NCI-H2227 (cell line): ENCODE measurements at regions not wholly inside any gene's neighbourhood (a gene's known extent, or its start where the extent isn't known, plus 50 kb on each side); places are given as distances from the start of the nearest gene placed in this dataset.
A peak's percentile ranks its signal among the peaks of the same experiment; 100 is the strongest.

Source experiments
- DNase-seq: peaks from one replicate; lab custom pipeline; 2025; ENCODE audit not compliant: unreplicated experiment; lab: John Stamatoyannopoulos, UW

DNA sequence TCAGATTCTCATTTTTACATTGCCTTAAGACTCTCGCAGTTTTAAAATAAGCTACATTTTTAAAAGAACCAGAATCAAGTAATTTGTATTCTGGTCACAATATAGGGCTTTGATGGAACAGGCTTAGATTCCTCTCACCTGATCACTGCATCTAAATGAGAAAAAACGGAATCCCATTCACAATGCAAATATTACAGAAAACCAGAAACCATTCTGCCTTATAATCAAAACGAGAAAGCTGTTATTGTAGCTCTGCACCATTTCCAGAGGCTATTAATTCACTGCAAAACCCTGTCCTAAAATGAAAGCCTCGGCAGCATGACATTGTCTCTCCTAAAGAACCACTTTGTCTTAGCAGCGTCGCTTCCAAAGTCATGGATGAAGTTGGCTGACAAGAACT, 116.1 kb upstream of the ZNF366 start:
- DNase-seq = no peak

DNA sequence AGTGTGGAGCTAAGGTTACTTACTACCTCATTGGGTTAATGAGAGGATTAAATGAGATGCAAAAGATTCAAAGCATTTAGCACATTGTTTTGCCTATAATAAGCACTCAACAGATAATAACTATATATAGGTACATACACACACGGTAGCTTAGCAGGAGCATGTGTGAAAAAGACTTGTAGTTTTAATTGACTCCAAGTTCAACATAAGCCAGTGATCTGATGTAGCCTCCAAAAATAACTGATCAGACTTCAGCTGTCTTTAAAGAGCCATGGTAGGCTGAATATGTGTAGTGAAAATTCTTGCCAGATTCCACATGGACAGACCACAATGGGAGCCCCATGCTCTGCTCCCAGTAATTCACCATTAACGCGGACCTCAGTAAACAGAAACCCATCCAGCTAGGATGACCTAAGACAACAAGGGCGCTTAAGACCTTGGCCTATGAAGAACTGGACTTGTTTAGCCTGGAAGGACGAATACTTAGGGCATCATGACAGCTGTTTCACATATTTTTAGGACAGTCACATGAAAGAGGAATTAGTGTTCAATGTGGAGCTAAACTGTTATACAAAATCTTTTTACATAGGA, 115.1 kb upstream of the ZNF366 start:
- no peak for DNase-seq

DNA sequence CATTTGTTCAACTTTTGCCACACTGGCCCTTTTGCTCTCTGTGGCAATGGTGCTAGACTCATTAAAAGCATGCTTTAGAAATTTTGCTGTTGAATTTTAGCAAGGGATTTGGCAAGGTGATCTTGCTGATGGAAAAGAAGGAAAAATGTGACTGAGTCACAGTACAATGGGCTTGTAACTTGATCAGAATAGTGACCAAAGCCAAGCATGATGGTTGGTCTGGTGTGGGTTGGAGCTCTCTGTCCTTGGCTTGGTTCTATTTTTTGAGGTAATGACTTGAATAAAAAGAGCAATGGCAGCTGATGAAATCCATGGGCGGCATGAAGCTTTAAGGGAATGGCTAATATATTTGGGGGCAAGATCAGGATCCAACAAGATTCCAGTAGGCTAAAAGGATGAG, 114.4 kb upstream of the ZNF366 start:
- no peak for DNase-seq

DNA sequence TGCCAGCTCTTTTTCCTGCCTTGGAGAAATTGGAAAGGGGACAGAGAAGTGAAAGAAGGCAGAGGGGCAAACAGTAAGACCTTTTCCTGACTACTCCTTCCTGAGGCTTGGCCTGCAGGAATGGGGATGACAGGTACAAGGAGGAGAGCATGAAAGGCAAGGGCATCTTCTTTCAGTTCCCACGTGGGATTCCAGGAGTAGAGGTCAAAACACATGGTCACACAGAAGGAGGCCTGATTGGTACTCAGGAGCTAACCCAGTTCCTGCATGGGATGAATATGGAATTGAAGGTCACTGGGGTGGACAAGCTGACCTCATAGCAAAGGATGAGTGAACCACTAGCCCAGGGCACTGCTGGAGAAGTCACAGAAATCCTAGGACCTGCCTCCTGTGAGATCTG, 112.5 kb upstream of the ZNF366 start:
- no peak for DNase-seq

DNA sequence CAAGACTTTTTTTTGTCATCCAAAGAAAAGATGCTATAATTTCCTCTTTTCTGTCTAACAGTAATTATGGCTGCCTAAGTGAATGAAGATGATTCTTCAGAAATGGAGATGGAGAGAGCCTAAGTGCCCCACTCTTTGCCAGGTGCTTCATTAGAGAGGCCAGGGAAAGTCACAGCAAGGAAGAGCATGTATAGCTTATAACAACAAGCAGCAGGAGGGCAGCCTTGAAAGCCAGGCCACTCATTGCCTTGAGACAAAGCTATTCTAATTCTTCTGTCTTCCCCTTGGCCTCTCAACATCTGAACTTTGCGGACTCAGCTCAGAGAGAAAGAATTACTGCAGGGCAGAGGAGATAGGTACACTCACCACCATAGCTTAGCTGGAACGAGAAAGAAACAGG, 112.0 kb upstream of the ZNF366 start:
- peak; percentile 20 for DNase-seq

DNA sequence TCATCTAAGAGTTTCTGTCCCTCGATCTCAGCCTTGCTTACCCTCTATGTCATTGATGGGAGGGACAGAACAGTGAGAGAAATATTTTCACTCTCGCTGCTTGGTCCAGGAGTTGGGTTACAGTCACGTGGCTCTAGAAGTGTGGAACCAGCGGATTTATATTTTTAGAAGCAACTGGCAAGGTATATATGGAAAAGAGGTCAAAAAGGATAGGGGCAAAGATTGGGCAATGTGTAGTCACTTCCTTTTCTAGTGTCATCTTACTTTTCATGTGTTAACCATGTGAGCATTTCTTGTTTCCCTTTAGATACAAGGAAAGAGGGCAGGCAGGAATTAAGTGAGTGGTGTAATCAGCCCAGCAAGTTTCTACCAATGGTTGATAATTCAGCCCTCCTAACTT, 111.5 kb upstream of the ZNF366 start:
- no peak for DNase-seq

DNA sequence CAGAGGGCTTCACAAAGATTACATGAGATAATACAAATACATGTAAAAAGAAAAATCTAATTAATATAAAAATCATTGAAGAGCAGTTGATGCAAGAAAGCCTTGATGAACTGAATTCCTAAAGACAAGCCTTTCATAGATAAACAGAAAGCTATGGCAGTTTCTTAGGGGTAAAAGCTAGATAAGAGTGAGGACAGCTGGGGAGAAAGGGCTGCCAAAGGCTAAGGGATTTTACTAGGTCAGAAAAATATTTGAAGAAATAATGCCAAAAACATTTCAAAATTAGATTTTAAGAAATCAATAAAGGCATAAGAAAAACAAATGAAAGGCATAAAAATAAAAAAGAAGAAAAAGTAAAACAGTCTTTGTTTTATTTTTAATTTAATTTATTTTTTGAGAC, 107.9 kb upstream of the ZNF366 start:
- no peak for DNase-seq

DNA sequence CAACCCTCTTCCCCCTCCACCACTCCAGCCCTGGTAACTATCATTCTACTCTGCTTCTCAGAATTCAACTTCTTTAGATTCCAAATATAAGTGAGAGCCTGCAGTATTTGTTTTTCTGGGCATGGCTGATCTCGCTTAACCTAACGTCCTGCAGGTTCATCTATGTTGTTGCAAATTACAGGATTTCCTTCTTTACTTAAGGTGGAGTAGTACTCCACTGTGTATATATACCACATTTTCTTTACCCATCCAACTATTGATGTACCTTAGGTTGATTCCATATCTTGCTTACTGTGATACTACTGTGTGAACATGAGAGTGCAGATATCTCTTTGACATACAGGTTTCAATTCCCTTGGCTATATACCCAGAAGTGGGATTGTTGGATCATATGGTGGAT, 106.3 kb upstream of the ZNF366 start:
- no peak for DNase-seq

DNA sequence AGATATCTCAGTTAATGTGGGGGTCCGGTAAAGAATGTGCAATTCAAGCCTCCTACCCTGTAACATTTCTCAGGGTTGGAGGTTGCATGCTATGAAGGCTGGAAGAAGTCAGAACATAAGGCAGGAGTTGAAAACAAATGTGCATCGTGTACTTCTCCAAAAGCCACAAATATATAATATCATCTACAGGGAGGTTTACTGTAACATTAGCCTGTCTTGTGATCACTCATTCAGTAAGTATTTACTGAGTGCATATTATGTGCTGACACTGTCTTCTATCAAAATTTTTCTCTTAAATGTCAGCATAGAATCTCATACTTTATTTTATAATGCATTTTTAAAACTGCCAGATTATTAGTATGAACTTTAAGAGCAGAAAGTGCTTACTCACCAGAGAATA, 105.6 kb upstream of the ZNF366 start:
- no peak for DNase-seq

DNA sequence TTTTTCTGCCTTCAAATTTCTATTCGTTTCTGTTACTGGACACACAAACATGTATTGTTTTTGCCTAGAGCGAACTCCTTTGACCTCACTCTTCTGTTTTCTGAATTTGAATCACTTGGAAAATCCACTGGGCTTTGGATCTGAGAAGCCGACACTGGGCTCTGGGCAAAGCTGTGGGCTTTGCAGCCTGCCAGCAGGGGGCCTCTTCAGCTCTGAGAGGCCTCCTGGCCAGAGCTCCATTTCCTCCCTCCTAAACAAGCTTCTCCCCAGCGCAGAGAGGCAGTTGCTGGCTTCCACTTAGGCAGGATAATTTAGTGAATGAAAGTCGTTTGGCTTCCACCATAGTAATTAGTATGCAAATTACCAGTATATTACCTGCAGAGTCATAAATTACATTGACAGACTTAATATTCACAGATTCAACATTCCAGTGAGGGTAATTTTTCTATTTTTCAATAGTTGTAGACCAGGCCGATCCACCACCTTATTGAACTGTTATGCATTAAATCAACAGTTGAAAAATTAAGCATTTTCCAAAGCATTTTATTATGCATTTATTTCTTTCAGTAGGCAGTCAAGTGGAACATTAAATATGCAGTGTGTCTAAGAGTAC, 104.0 kb upstream of the ZNF366 start:
- peak; percentile 74 for DNase-seq

DNA sequence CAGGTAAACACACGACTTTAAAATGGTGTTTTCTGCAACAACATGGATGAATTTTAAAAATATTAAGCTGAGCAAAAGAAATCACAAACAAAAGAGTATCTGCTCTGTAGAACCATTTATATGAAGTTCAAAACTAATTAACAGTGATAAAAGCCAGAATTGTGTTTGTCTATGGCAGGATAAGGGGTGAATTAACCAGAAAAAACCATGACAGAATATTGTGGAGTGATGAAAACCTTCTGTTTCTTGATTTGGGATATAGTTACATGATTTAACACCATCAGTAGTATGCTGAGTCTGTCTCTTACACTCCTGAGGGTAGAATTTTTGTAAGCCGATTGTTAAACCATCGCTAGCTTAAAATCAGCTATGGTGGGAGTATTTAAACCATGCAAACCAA, 101.7 kb upstream of the ZNF366 start:
- DNase-seq = no peak

DNA sequence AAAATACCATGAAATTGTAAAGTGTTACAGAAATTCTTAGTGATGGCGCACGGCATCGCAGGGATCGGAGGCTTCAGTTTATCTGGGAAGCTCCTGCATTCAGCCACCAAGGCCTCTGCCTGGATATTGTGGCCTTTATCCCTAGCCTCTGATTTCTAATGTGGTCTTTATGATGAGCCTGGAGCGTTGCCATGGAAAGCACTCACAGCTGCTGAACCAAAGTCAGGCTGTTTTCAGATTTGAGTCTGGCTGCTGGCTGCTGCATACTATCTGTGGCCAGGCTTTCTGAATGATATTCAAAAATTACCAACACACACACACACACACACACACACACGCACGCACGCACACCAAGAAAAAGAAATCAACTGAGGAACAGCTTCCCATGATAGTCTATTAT, 101.1 kb upstream of the ZNF366 start:
- peak; percentile 49 for DNase-seq

DNA sequence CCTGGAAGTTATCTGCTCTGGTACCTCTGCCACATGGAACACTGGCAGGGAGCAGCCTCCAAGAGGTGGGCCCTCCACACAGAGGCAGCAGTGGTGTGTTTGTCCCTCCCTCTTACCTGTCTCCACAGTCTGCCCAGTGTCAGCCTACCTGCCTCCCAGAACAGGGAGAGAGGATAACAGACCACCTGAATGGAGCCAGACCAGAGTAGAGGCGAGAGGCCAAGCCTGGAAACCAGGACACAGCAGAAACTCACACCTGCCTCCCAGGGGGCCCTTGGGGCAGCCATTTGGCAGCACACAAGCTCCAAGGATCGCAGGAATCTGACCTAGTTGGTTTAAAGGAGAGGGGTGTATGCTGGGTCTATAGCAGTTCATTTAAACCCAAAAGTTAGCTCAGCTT, 100.2 kb upstream of the ZNF366 start:
- DNase-seq = no peak

DNA sequence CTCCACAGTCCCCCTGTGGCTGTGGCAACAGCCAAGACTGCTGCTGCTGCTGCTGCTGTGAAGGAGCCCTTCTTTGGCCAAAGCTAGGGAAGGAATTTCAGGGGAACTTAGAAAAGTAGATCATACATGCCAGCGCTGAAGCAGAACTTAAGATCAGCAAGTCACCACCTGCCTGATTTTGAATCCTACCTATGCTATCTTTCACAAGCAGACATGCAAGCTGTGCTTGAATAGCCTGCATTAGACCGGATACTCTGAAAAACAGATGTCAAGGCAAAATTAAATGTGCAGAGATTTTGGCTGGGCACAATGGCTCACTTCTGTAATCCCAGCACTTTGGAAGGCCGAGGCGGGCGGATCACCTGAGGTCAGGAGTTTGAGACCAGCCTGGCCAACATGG, 99.3 kb upstream of the ZNF366 start:
- no peak for DNase-seq

DNA sequence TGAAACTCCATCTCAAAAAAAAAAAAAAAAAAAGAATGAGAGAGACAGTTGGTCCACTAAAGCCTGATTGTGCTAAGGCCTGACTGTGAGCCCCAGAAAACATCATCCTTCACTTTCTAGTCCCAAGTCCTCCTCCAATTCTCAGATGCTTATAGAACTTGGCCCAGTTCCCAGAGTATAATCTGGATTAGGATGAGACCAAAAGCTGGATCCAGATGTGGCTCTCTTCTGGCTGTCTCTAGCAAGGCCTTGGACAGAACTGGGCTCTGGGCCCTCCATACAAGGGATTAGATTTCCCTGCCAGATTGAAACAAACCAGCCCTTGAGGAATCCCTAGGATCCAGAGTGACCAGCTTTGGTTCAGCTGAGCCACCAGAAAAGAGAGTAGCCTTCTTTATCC, 98.4 kb upstream of the ZNF366 start:
- DNase-seq = no peak

DNA sequence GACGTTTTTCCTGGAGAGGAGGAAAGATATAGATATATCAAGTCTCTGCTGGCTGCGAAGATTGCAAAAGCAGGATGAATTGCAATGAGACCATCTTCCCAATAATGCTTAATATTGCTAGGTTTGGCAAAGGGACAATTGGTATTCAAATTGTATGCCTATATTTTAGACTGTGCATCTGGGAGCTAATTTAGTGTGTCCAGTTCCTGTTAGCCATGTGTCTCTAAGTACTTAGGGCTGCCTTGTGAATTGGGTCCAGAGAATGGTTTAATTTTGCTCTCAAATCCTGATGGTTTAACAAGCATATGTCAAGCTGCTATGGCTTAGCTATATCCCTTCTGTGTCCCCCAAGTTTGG, 97.6 kb upstream of the ZNF366 start:
- no peak for DNase-seq

DNA sequence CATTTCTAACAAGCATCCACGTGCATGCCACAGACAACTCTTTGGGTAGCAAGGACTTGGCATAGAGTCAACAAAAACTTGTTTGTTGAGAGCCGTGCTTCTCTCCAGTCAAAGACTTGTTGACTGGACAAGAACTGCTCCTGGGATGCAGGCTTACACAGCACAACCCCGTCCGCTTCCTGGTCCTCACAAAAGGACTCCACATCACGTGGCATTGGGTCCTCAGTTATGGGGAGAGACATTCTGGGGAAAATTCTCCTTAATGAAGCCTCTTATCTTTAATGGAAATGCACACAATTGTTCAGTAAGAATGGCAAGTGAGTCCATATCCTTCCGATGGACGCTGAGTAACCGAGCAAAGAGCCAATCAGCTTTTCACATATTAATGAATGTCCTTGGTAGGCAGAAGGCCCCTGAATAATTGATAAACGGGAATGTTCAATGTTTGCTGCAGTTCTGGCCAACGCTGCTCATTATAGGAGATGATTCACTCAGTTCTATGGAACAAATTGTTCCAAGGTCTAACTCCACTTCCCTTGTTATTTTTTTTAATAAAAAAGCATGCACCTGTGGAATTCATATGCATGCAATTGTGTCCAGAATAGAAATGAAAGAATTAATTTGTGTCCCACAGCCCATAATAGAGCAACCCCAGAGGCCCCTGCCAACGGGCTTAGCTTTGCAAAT, 97.0 kb upstream of the ZNF366 start:
- no peak for DNase-seq

DNA sequence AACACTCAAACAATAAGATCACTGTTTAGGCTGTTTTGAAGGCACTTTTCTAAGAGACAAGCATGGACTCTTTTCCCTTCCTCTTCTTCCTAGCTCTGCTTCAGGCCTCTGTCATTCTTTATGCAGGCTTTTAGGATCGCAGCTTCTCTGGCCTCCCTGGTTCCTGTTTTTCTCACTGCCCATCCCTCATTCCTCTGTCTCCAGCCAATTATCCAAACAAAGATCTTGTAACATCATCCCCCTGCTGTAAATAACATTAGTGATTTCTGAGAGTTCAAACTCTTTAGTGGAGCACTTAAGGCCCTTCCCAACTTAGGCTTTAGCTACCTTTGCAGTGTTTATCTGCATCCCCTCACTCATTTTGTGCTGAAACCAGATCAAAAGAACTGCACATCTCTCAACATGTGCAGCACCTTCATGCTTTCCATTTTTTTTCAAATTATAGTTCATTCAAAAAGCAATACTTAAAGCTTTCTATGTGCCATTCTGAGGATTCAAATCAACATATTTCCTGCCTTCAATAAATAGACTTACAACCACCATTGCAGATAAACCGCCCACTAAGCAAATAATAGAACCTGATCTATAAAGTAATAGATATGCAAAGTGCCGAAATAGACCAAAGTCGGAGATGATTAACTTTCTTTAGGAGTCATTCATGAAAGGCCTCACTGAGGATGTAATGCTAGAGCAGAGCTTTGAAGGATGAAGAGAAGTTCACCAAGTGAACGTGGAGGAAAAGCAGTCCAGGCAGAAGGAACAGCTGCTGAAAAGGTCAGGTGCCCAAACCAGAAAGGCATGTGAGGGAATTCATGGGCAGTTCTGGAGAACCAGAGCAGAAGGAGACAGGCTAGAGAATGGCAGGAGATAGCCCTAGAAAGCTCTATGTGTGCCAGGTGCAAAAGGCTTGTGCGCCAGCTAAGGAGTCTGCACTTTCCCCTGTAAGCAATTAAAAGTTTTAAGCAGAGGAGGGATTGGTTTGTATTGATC, 95.8 kb upstream of the ZNF366 start:
- DNase-seq = no peak

DNA sequence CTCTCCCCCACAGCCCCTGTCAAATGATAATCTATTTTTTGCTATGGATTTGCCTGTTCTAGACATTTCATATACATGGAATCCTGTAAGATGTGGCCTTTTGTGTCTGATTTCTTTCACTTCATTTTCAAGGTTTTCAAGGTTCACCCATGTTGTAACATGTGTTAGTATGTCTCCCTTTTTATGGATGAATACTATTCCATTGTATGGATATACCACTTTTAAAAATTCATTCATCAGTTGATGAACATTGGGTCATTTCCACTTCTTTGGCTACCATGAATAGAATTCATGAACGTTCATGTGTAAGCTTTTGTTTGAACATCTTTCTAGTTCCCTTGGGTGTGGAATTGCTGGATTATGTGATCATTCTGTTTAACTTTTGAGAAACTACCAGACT, 94.7 kb upstream of the ZNF366 start:
- DNase-seq = no peak

DNA sequence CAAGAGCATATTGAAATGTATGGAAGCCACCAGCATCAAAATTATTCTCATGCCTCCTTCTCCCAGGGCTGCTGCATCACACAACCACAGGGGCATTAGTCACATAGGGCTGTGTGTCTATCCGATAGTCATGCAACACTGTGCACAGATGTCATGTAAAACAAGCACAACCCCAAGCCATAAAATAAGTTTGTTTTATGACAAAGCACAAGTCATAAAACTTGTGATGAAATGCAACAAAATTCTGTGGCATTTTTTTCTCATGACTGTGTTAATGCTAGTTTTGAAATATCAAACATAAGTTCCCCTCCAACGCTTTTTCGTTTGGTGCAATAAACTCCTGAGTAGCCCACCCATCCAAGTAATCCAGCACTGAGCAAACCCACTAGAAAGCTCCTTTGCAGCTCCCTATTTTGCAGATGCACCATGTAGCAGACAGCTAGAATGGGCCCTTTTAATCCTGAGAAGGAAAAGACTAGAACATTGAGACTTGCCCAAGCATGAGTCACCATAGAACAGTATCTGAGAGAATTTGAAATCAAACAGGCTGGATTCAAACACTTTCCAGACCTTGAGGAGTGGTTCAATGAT, 93.3 kb upstream of the ZNF366 start:
- no peak for DNase-seq
